ENCODE measurements at regions not wholly inside any gene's neighbourhood (a gene's known extent, or its start where the extent isn't known, plus 50 kb on each side); places are given as distances from the start of the nearest gene placed in this dataset.

GRCh38 chr6:19135706-19136105, 701.5 kb upstream of the ID4 start:
- Mint-ChIP-seq H3K4me1 (peaks cover 3% of the 10 kb centered on the region), H3K4me3 (no peak overlapping the region), H3K36me3 (ENCODE audit: low read depth) (no peaks in the 10 kb centered on the region), H3K9me3 (no peaks in the 10 kb centered on the region), H3K27ac (no peak overlapping the region), H3K27me3 (ENCODE audit: insufficient read depth) (no peaks in the 10 kb centered on the region)
- DNase-seq = no peak
- Histone ChIP-seq H3K9me3 (ENCODE audit: control insufficient read depth, low read length) (no peaks in the 10 kb centered on the region), H3K9ac (ENCODE audit: extremely low read depth, low read length, poor library complexity, severe bottlenecking) (no peak overlapping the region), H3K36me3 (ENCODE audit: control insufficient read depth, insufficient read depth, low read length) (no peaks in the 10 kb centered on the region), H3K4me3 (ENCODE audit: low read length) (no peak overlapping the region), H3K27me3 (ENCODE audit: control insufficient read depth, insufficient read depth, low read length, poor library complexity, severe bottlenecking) (no peaks in the 10 kb centered on the region), H3K4me1 (ENCODE audit: control insufficient read depth, insufficient read depth, low read length) (no peaks in the 10 kb centered on the region), H3K27ac (ENCODE audit: low read depth, low read length) (no peak overlapping the region)
- TF ChIP-seq, protein P1, sequence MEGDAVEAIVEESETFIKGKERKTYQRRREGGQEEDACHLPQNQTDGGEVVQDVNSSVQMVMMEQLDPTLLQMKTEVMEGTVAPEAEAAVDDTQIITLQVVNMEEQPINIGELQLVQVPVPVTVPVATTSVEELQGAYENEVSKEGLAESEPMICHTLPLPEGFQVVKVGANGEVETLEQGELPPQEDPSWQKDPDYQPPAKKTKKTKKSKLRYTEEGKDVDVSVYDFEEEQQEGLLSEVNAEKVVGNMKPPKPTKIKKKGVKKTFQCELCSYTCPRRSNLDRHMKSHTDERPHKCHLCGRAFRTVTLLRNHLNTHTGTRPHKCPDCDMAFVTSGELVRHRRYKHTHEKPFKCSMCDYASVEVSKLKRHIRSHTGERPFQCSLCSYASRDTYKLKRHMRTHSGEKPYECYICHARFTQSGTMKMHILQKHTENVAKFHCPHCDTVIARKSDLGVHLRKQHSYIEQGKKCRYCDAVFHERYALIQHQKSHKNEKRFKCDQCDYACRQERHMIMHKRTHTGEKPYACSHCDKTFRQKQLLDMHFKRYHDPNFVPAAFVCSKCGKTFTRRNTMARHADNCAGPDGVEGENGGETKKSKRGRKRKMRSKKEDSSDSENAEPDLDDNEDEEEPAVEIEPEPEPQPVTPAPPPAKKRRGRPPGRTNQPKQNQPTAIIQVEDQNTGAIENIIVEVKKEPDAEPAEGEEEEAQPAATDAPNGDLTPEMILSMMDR (conservative IDR thresholded peaks at IDR 0.05) = no peak
- WGBS, 2 experiments (ENCODE audit: insufficient coverage in 1 of 2, insufficient read length in 1 of 2) = 88 to 93% methylated on average over 1 to 2 of the region's 2 CpGs

- H3K4me1 Mint-ChIP-seq = peaks cover 3% of the 10 kb centered on the region
- Histone ChIP-seq H3K27ac (ENCODE audit: low read depth, low read length) (no peak overlapping the region), H3K27me3 (ENCODE audit: control insufficient read depth, insufficient read depth, low read length, poor library complexity, severe bottlenecking) (no peaks in the 10 kb centered on the region), H3K4me1 (ENCODE audit: control insufficient read depth, insufficient read depth, low read length) (no peaks in the 10 kb centered on the region), H3K4me3 (ENCODE audit: low read length) (no peak overlapping the region), H3K9ac (ENCODE audit: extremely low read depth, low read length, poor library complexity, severe bottlenecking) (no peak overlapping the region), H3K9me3 (ENCODE audit: control insufficient read depth, low read length) (no peaks in the 10 kb centered on the region), H3K36me3 (ENCODE audit: control insufficient read depth, insufficient read depth, low read length) (no peaks in the 10 kb centered on the region)
- 84 to 94% methylated on average over 3 to 4 of the region's 4 CpGs for WGBS, 2 experiments (ENCODE audit: insufficient coverage in 1 of 2, insufficient read length in 1 of 2)
- no peaks in the 10 kb centered on the region for H3K9me3 Mint-ChIP-seq
- no peak overlapping the region for H3K4me3 Mint-ChIP-seq
- peak overlapping the region; percentile 20 for H3K27ac Mint-ChIP-seq
- DNase-seq = no peak
- no peaks in the 10 kb centered on the region for H3K27me3 Mint-ChIP-seq (ENCODE audit: insufficient read depth)
- H3K36me3 Mint-ChIP-seq (ENCODE audit: low read depth) = no peaks in the 10 kb centered on the region
- TF ChIP-seq, protein P1 (conservative IDR thresholded peaks at IDR 0.05) = no peak
Observed at GRCh38 chr6:19137505-19137904, 699.7 kb upstream of the ID4 start.

DNA sequence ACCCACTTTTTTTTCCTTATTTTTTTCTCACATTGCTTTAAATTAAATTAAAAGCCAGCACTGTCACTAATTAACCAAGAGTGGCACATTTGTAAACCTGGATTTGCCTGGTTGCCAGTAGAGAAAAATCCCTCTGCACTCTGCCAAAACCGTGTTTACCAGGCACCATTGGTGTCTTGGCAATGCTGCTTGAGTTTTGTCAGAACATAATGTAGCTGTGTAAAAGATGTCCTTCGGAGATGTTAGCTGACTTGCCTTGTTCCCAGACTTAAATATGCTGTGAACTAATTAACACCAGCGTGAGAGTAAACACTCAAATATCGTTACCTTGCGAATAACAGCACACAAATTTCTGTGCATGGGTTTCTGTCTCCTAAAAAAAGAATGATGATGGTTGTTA, 694.9 kb upstream of the ID4 start:
- peaks cover 1% of the 10 kb centered on the region for H3K4me1 Mint-ChIP-seq
- DNase-seq = no peak
- no peak overlapping the region for H3K27ac Mint-ChIP-seq
- H3K4me3 ChIP-seq (ENCODE audit: low read length) = no peak overlapping the region
- no peak overlapping the region for H3K27ac ChIP-seq (ENCODE audit: low read depth, low read length)
- H3K4me3 Mint-ChIP-seq = no peak overlapping the region
- H3K27me3 Mint-ChIP-seq (ENCODE audit: insufficient read depth) = no peaks in the 10 kb centered on the region
- TF ChIP-seq, protein P1 (conservative IDR thresholded peaks at IDR 0.05) = no peak
- H3K36me3 Mint-ChIP-seq (ENCODE audit: low read depth) = no peaks in the 10 kb centered on the region
- no peaks in the 10 kb centered on the region for H3K27me3 ChIP-seq (ENCODE audit: control insufficient read depth, insufficient read depth, low read length, poor library complexity, severe bottlenecking)
- H3K9ac ChIP-seq (ENCODE audit: extremely low read depth, low read length, poor library complexity, severe bottlenecking) = no peak overlapping the region
- no peaks in the 10 kb centered on the region for H3K9me3 ChIP-seq (ENCODE audit: control insufficient read depth, low read length)
- no peaks in the 10 kb centered on the region for H3K9me3 Mint-ChIP-seq
- no peaks in the 10 kb centered on the region for H3K4me1 ChIP-seq (ENCODE audit: control insufficient read depth, insufficient read depth, low read length)
- 94 to 100% methylated on average over 4 to 5 of the region's 5 CpGs for WGBS, 2 experiments (ENCODE audit: insufficient coverage in 1 of 2, insufficient read length in 1 of 2)
- H3K36me3 ChIP-seq (ENCODE audit: control insufficient read depth, insufficient read depth, low read length) = no peaks in the 10 kb centered on the region

Measured in endodermal cell (in vitro differentiated cells).